ENCODE measurements at regions not wholly inside any gene's neighbourhood (a gene's known extent, or its start where the extent isn't known, plus 50 kb on each side); places are given as distances from the start of the nearest gene placed in this dataset.

- TF ChIP-seq, protein P1, sequence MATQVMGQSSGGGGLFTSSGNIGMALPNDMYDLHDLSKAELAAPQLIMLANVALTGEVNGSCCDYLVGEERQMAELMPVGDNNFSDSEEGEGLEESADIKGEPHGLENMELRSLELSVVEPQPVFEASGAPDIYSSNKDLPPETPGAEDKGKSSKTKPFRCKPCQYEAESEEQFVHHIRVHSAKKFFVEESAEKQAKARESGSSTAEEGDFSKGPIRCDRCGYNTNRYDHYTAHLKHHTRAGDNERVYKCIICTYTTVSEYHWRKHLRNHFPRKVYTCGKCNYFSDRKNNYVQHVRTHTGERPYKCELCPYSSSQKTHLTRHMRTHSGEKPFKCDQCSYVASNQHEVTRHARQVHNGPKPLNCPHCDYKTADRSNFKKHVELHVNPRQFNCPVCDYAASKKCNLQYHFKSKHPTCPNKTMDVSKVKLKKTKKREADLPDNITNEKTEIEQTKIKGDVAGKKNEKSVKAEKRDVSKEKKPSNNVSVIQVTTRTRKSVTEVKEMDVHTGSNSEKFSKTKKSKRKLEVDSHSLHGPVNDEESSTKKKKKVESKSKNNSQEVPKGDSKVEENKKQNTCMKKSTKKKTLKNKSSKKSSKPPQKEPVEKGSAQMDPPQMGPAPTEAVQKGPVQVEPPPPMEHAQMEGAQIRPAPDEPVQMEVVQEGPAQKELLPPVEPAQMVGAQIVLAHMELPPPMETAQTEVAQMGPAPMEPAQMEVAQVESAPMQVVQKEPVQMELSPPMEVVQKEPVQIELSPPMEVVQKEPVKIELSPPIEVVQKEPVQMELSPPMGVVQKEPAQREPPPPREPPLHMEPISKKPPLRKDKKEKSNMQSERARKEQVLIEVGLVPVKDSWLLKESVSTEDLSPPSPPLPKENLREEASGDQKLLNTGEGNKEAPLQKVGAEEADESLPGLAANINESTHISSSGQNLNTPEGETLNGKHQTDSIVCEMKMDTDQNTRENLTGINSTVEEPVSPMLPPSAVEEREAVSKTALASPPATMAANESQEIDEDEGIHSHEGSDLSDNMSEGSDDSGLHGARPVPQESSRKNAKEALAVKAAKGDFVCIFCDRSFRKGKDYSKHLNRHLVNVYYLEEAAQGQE (IDR thresholded peaks at IDR 0.05; ENCODE audit: insufficient read depth in 1 of 2, low read depth in 2 of 2, low read length in 2 of 2), result no peak
- TF ChIP-seq FOXP2 (optimal IDR thresholded peaks at IDR 0.05; ENCODE audit: borderline replicate concordance, extremely low read depth, extremely low read length, insufficient read depth) (no peak), TAF1 (IDR thresholded peaks at IDR 0.05; ENCODE audit: borderline replicate concordance, insufficient read depth, low read length) (no peak), POLR2AphosphoS5 (IDR thresholded peaks at IDR 0.05; ENCODE audit: low read depth, low read length) (no peak), SIN3A (IDR thresholded peaks at IDR 0.05; ENCODE audit: borderline replicate concordance, insufficient read depth, low read length) (no peak)
Observed at GRCh38 chr3:117603097-117603496, 893.5 kb downstream of the TUSC7 start.

GRCh38 chr3:117606866-117607265 lies 897.3 kb downstream of the TUSC7 start:
- TF ChIP-seq, protein P1 (IDR thresholded peaks at IDR 0.05; ENCODE audit: insufficient read depth in 1 of 2, low read depth in 2 of 2, low read length in 2 of 2), result no peak
- no peak for TF ChIP-seq TAF1 (IDR thresholded peaks at IDR 0.05; ENCODE audit: borderline replicate concordance, insufficient read depth, low read length)
- no peak for TF ChIP-seq POLR2AphosphoS5 (IDR thresholded peaks at IDR 0.05; ENCODE audit: low read depth, low read length)
- TF ChIP-seq SIN3A (IDR thresholded peaks at IDR 0.05; ENCODE audit: borderline replicate concordance, insufficient read depth, low read length), result no peak
- no peak for TF ChIP-seq FOXP2 (optimal IDR thresholded peaks at IDR 0.05; ENCODE audit: borderline replicate concordance, extremely low read depth, extremely low read length, insufficient read depth)

- TF ChIP-seq FOXP2 (optimal IDR thresholded peaks at IDR 0.05; ENCODE audit: borderline replicate concordance, extremely low read depth, extremely low read length, insufficient read depth), result no peak
- no peak for TF ChIP-seq POLR2AphosphoS5 (IDR thresholded peaks at IDR 0.05; ENCODE audit: low read depth, low read length)
- TF ChIP-seq, protein P1 (IDR thresholded peaks at IDR 0.05; ENCODE audit: insufficient read depth in 1 of 2, low read depth in 2 of 2, low read length in 2 of 2), result no peak
- no peak for TF ChIP-seq TAF1 (IDR thresholded peaks at IDR 0.05; ENCODE audit: borderline replicate concordance, insufficient read depth, low read length)
- no peak for TF ChIP-seq SIN3A (IDR thresholded peaks at IDR 0.05; ENCODE audit: borderline replicate concordance, insufficient read depth, low read length)
Observed at GRCh38 chr3:117609330-117609729, 899.8 kb downstream of the TUSC7 start.

- TF ChIP-seq SIN3A (IDR thresholded peaks at IDR 0.05; ENCODE audit: borderline replicate concordance, insufficient read depth, low read length), result no peak
- TF ChIP-seq, protein P1 (IDR thresholded peaks at IDR 0.05; ENCODE audit: insufficient read depth in 1 of 2, low read depth in 2 of 2, low read length in 2 of 2), result no peak
- no peak for TF ChIP-seq FOXP2 (optimal IDR thresholded peaks at IDR 0.05; ENCODE audit: borderline replicate concordance, extremely low read depth, extremely low read length, insufficient read depth)
- TF ChIP-seq POLR2AphosphoS5 (IDR thresholded peaks at IDR 0.05; ENCODE audit: low read depth, low read length), result no peak
- TF ChIP-seq TAF1 (IDR thresholded peaks at IDR 0.05; ENCODE audit: borderline replicate concordance, insufficient read depth, low read length), result no peak
Observed at GRCh38 chr3:117610156-117610555, 900.6 kb downstream of the TUSC7 start.

DNA sequence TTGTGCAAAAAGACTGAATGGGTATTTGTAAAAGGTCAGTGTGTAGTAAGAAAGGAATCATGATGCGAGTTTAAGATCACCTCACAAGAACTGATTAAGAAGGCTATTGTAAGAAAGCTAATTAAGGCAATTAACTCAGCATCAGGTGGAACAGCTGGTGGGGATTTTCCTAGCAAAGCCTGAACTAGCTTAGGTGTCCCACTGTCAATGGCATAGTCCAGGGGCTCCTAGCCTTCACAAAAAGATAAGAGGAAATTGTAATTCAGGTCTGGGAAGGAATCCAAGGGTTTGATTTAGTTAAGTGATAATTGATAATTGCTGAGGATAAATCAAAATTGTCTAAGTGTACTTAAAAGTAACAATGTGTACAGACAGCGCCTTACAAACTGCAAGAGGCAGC lies 901.6 kb downstream of the TUSC7 start:
- no peak for TF ChIP-seq TAF1 (IDR thresholded peaks at IDR 0.05; ENCODE audit: borderline replicate concordance, insufficient read depth, low read length)
- TF ChIP-seq POLR2AphosphoS5 (IDR thresholded peaks at IDR 0.05; ENCODE audit: low read depth, low read length), result no peak
- TF ChIP-seq, protein P1 (IDR thresholded peaks at IDR 0.05; ENCODE audit: insufficient read depth in 1 of 2, low read depth in 2 of 2, low read length in 2 of 2), result no peak
- TF ChIP-seq FOXP2 (optimal IDR thresholded peaks at IDR 0.05; ENCODE audit: borderline replicate concordance, extremely low read depth, extremely low read length, insufficient read depth), result no peak
- no peak for TF ChIP-seq SIN3A (IDR thresholded peaks at IDR 0.05; ENCODE audit: borderline replicate concordance, insufficient read depth, low read length)

Measured in PFSK-1 (cell line).